OCI-LY7 (cell line): ENCODE measurements at regions not wholly inside any gene's neighbourhood (a gene's known extent, or its start where the extent isn't known, plus 50 kb on each side); places are given as distances from the start of the nearest gene placed in this dataset.

ENCODE experiments used
- BruUV-seq: library from RNA; stranded (reverse); fragments of 400-500 nt; replicated peaks from 2 replicates; lab custom pipeline; 2021; lab: Mats Ljungman, UMichigan
- CTCF ChIA-PET: fragments of 300-600 bp; sonication (Branson Sonifier 250); formaldehyde crosslinking; loops from one replicate; lab custom pipeline; 2022; ENCODE audit warnings: antibody characterized with exemption; ENCODE audit not compliant: unreplicated experiment; lab: Charles Lee
- POLR2A ChIA-PET: fragments of 300-600 bp; sonication (Branson Sonifier 250); formaldehyde crosslinking; loops from one replicate; lab custom pipeline; 2022; ENCODE audit warnings: antibody characterized with exemption; lab: Charles Lee
- DNase-seq: peaks from one replicate; pipeline ENCODE4 v3.0.0-alpha.2; 2015; ENCODE audit warnings: low spot score
- H2AFZ ChIP-seq: fragments of 200-600 bp; sonication (generic), shearing (Covaris generic); 2 replicates; pipeline ENCODE4 v1.6.1; 2014; ENCODE audit warnings: mild to moderate bottlenecking, antibody characterized with exemption, low read length, moderate library complexity
- H3K27ac ChIP-seq: fragments of 200-600 bp; sonication (generic); 2 replicates; pipeline ENCODE4 v1.5.1; 2014; ENCODE audit warnings: mixed run types, low read depth, mild to moderate bottlenecking, moderate library complexity, low read length, inconsistent platforms; ENCODE audit not compliant: poor library complexity, severe bottlenecking
- H3K36me3 ChIP-seq: fragments of 200-600 bp; sonication (generic); 2 replicates; pipeline ENCODE4 v1.6.1; 2014; ENCODE audit warnings: mild to moderate bottlenecking, antibody characterized with exemption, low read length, moderate library complexity, mixed read lengths; ENCODE audit not compliant: insufficient read depth
- H3K4me1 ChIP-seq: fragments of 200-600 bp; sonication (generic); 2 replicates; pipeline ENCODE4 v1.5.1; 2014; ENCODE audit warnings: mild to moderate bottlenecking, low read length; ENCODE audit not compliant: insufficient read depth, poor library complexity, severe bottlenecking
- H3K4me2 ChIP-seq: fragments of 200-600 bp; sonication (generic); 2 replicates; pipeline ENCODE4 v1.6.1; 2014; ENCODE audit warnings: mild to moderate bottlenecking, low read length
- H3K4me3 ChIP-seq: fragments of 200-600 bp; sonication (generic); 2 replicates; pipeline ENCODE4 v1.5.1; 2014; ENCODE audit warnings: mild to moderate bottlenecking, low read depth, low read length; ENCODE audit not compliant: poor library complexity, severe bottlenecking
- H3K79me2 ChIP-seq: fragments of 200-600 bp; sonication (generic); 2 replicates; pipeline ENCODE4 v1.6.1; 2016; ENCODE audit warnings: low read depth, mild to moderate bottlenecking, low read length, moderate library complexity, mixed read lengths; ENCODE audit not compliant: insufficient read depth
- H3K9me2 ChIP-seq: fragments of 200-600 bp; sonication (generic); 2 replicates; pipeline ENCODE4 v1.6.1; 2016; ENCODE audit warnings: mild to moderate bottlenecking, low read length, mixed read lengths; ENCODE audit not compliant: insufficient read depth
- H3K9me3 ChIP-seq: fragments of 200-600 bp; sonication (generic); 2 replicates; pipeline ENCODE4 v1.6.1; 2014; ENCODE audit warnings: mild to moderate bottlenecking, mixed run types, low read length, mixed read lengths
- H4K20me1 ChIP-seq: fragments of 200-600 bp; sonication (generic); 2 replicates; pipeline ENCODE4 v1.6.1; 2014; ENCODE audit warnings: mild to moderate bottlenecking, antibody characterized with exemption, low read length, moderate library complexity, mixed read lengths; ENCODE audit not compliant: insufficient read depth
- EZH2phosphoT487 ChIP-seq: fragments of 200-600 bp; sonication (generic); IDR thresholded peaks from 2 replicates; pipeline ENCODE4 v1.6.1; 2018; ENCODE audit warnings: low read depth, borderline replicate concordance, mild to moderate bottlenecking, mixed run types, antibody characterized with exemption, low read length, moderate library complexity, mixed read lengths
- intact Hi-C: fragments of 100-400 bp; cut with micrococcal nuclease; formaldehyde crosslinking; loops from one replicate; pipeline ENCODE4 v1.10.0; 2022; ENCODE audit not compliant: unreplicated experiment
- TF ChIP-seq, protein P1 (sequence below): fragments of 200-600 bp; sonication (generic); conservative IDR thresholded peaks from 2 replicates; pipeline ENCODE4 v1.5.1; 2014; ENCODE audit warnings: mild to moderate bottlenecking, antibody characterized with exemption, low read length, moderate library complexity, mixed read lengths

GRCh38 chr11:112632866-112633505 lies 328.2 kb upstream of the NCAM1 start:
- Histone ChIP-seq H2AFZ (no peak overlapping the region), H3K4me3 (no peak overlapping the region), H3K9me2 (no peaks in the 10 kb centered on the region), H3K27ac (no peak overlapping the region), H4K20me1 (no peaks in the 10 kb centered on the region), H3K79me2 (no peaks in the 10 kb centered on the region), H3K4me1 (no peaks in the 10 kb centered on the region), H3K36me3 (no peaks in the 10 kb centered on the region), H3K9me3 (no peaks in the 10 kb centered on the region), H3K4me2 (no peak overlapping the region)
- POLR2A ChIA-PET = no interaction called here
- TF ChIP-seq, protein P1, sequence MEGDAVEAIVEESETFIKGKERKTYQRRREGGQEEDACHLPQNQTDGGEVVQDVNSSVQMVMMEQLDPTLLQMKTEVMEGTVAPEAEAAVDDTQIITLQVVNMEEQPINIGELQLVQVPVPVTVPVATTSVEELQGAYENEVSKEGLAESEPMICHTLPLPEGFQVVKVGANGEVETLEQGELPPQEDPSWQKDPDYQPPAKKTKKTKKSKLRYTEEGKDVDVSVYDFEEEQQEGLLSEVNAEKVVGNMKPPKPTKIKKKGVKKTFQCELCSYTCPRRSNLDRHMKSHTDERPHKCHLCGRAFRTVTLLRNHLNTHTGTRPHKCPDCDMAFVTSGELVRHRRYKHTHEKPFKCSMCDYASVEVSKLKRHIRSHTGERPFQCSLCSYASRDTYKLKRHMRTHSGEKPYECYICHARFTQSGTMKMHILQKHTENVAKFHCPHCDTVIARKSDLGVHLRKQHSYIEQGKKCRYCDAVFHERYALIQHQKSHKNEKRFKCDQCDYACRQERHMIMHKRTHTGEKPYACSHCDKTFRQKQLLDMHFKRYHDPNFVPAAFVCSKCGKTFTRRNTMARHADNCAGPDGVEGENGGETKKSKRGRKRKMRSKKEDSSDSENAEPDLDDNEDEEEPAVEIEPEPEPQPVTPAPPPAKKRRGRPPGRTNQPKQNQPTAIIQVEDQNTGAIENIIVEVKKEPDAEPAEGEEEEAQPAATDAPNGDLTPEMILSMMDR = no peak
- no peak for TF ChIP-seq EZH2phosphoT487
- BruUV-seq = no TSS peak
- intact Hi-C loops = no loop called here
- CTCF ChIA-PET = no interaction called here
- DNase-seq = no peak

DNA sequence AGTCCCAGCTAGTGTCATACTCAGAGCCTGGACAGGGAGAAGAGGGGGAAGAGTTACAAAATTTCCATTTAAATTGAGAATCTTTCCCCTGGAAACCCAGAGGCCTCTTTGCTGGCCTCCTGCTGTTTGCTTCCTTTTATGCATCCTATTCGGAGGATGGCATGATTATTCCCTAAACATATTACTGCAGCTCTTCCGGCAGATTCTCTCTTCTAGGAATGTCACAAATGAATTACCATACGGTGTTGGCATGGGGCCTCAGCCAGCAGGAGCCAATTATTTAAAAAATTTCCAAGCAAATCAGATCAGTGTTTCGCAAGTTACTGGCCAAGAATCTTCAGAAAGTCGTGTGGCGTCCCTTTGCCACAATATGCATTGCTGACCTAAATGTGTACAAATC lies 326.7 kb upstream of the NCAM1 start:
- Histone ChIP-seq H3K4me2 (no peak overlapping the region), H3K9me3 (no peaks in the 10 kb centered on the region), H3K4me1 (no peaks in the 10 kb centered on the region), H3K27ac (no peak overlapping the region), H3K4me3 (no peak overlapping the region), H2AFZ (no peak overlapping the region), H3K36me3 (no peaks in the 10 kb centered on the region), H4K20me1 (no peaks in the 10 kb centered on the region), H3K79me2 (no peaks in the 10 kb centered on the region), H3K9me2 (no peaks in the 10 kb centered on the region)
- TF ChIP-seq, protein P1 = no peak
- no peak for TF ChIP-seq EZH2phosphoT487
- no peak for DNase-seq
- CTCF ChIA-PET = interaction anchor here (0.5 kb wide), 1 partner anchor 64 kb away, joined by 3 read pairs; no protein-coding TSS in a partner anchor
- no TSS peak for BruUV-seq
- intact Hi-C loops = no loop called here
- POLR2A ChIA-PET = interaction anchor here (0.5 to 0.6 kb wide), 2 partner anchors 80 to 624 kb away, joined by 3 read pairs; no protein-coding TSS in a partner anchor

- intact Hi-C loops = no loop called here
- DNase-seq = no peak
- no peak overlapping the region for H3K27ac ChIP-seq
- ChIA-PET CTCF (interaction anchor here (0.5 kb wide), 1 partner anchor 64 kb away, joined by 3 read pairs; no protein-coding TSS in a partner anchor), POLR2A (no interaction called here)
- H3K9me2 ChIP-seq = no peaks in the 10 kb centered on the region
- no peaks in the 10 kb centered on the region for H3K79me2 ChIP-seq
- no peak overlapping the region for H3K4me2 ChIP-seq
- H4K20me1 ChIP-seq = no peaks in the 10 kb centered on the region
- H3K36me3 ChIP-seq = no peaks in the 10 kb centered on the region
- H2AFZ ChIP-seq = no peak overlapping the region
- no peaks in the 10 kb centered on the region for H3K9me3 ChIP-seq
- H3K4me3 ChIP-seq = no peak overlapping the region
- TF ChIP-seq EZH2phosphoT487 = no peak
- TF ChIP-seq, protein P1 = no peak
- no TSS peak for BruUV-seq
- H3K4me1 ChIP-seq = no peaks in the 10 kb centered on the region
These were observed 326.1 kb upstream of the NCAM1 start for GRCh38 chr11:112634995-112635737.
